IMR-90 (cell line): ENCODE measurements at regions not wholly inside any gene's neighbourhood (a gene's known extent, or its start where the extent isn't known, plus 50 kb on each side); places are given as distances from the start of the nearest gene placed in this dataset.

Experiments
- ATAC-seq: fragments of 200-7000 bp; cut with Tn5 transposase; 2 replicates; pipeline ENCODE4 v1.9.1; 2020; ENCODE audit warnings: low read depth, mild to moderate bottlenecking, moderate library complexity
- BruUV-seq: library from RNA; stranded (reverse); fragments of 400-500 nt; replicated peaks from 2 replicates; lab custom pipeline; 2021; lab: Mats Ljungman, UMichigan
- CTCF ChIA-PET: fragments of 300-600 bp; formaldehyde crosslinking; extraction: SDS; loops from one replicate; lab custom pipeline; 2021; ENCODE audit warnings: antibody characterized with exemption; lab: Yijun Ruan, JAX
- POLR2A ChIA-PET: fragments of 300-600 bp; sonication (Branson Sonifier 250); formaldehyde crosslinking; loops from one replicate; lab custom pipeline; 2022; ENCODE audit warnings: antibody characterized with exemption; ENCODE audit not compliant: unreplicated experiment; lab: Charles Lee
- DNase-seq: peaks from one replicate; pipeline ENCODE4 v3.0.0; 2013
- H2AFZ ChIP-seq: replicated peaks from 2 replicates; pipeline ENCODE3; 2013; ENCODE audit warnings: low read length, mild to moderate bottlenecking; ENCODE audit not compliant: poor library complexity
- H2AK5ac ChIP-seq: 2 replicates; pipeline ENCODE4 v1.6.1; 2013; ENCODE audit warnings: low read depth, low read length, inconsistent platforms
- H2AK9ac ChIP-seq: replicated peaks from 2 replicates; pipeline ENCODE3; 2013; ENCODE audit warnings: mild to moderate bottlenecking, low read depth, low read length, moderate library complexity; ENCODE audit not compliant: poor library complexity
- H2BK120ac ChIP-seq: 2 replicates; pipeline ENCODE4 v1.6.1; 2013; ENCODE audit warnings: low read depth, low read length, inconsistent platforms
- H2BK15ac ChIP-seq: 3 replicates; pipeline ENCODE4 v1.6.1; 2013; ENCODE audit warnings: low read depth, low read length, inconsistent platforms
- H2BK20ac ChIP-seq: 2 replicates; pipeline ENCODE4 v1.6.1; 2013; ENCODE audit warnings: low read depth, mild to moderate bottlenecking, inconsistent platforms, low read length, moderate library complexity
- H2BK5ac ChIP-seq: 2 replicates; pipeline ENCODE4 v1.6.1; 2013; ENCODE audit warnings: mild to moderate bottlenecking, low read depth, low read length, inconsistent platforms; ENCODE audit not compliant: poor library complexity, severe bottlenecking
- H3K14ac ChIP-seq: replicated peaks from 2 replicates; pipeline ENCODE4 v1.6.1; 2013; ENCODE audit warnings: low read depth, low read length, inconsistent platforms
- H3K18ac ChIP-seq: 2 replicates; pipeline ENCODE4 v1.6.1; 2013; ENCODE audit warnings: low read depth, low read length, control low read depth
- H3K23ac ChIP-seq: 2 replicates; pipeline ENCODE4 v1.6.1; 2013; ENCODE audit warnings: low read depth, low read length, inconsistent platforms
- H3K27ac ChIP-seq: 2 replicates; pipeline ENCODE4 v1.5.1; 2013; ENCODE audit warnings: mild to moderate bottlenecking, control low read depth, low read length; ENCODE audit not compliant: insufficient read depth
- H3K27me3 ChIP-seq: 2 replicates; pipeline ENCODE4 v1.6.1; 2013; ENCODE audit warnings: low read length; ENCODE audit not compliant: control insufficient read depth, insufficient read depth
- H3K36me3 ChIP-seq: 2 replicates; pipeline ENCODE4 v1.6.1; 2013; ENCODE audit warnings: low read length, mixed read lengths; ENCODE audit not compliant: control insufficient read depth, insufficient read depth
- H3K4ac ChIP-seq: 2 replicates; pipeline ENCODE4 v1.6.1; 2013; ENCODE audit warnings: low read depth, low read length, inconsistent platforms
- H3K4me1 ChIP-seq: 2 replicates; pipeline ENCODE4 v1.6.1; 2013; ENCODE audit warnings: low read length, mixed read lengths; ENCODE audit not compliant: control insufficient read depth, insufficient read depth
- H3K4me2 ChIP-seq: 2 replicates; pipeline ENCODE4 v1.6.1; 2013; ENCODE audit warnings: low read depth, mild to moderate bottlenecking, control low read depth, low read length, moderate library complexity
- H3K4me3 ChIP-seq: 2 replicates; pipeline ENCODE4 v1.5.1; 2013; ENCODE audit warnings: low read depth, mild to moderate bottlenecking, control low read depth, low read length, moderate library complexity; ENCODE audit not compliant: insufficient read depth
- H3K56ac ChIP-seq: 2 replicates; pipeline ENCODE4 v1.6.1; 2013; ENCODE audit warnings: low read length, inconsistent platforms; ENCODE audit not compliant: insufficient read depth; ENCODE audit errors: extremely low read depth
- H3K79me1 ChIP-seq, 2 experiments: 2 replicates each; pipeline ENCODE4 v1.6.1; 2013; ENCODE audit warnings: low read length in 2 of 2, inconsistent platforms in 1 of 2, low read depth in 1 of 2
- H3K9ac ChIP-seq: 2 replicates; pipeline ENCODE4 v1.6.1; 2013; ENCODE audit warnings: low read depth, low read length, control low read depth
- H3K9me1 ChIP-seq: 2 replicates; pipeline ENCODE4 v1.6.1; 2013; ENCODE audit warnings: low read length, inconsistent platforms; ENCODE audit not compliant: insufficient read depth
- H3K9me3 ChIP-seq: 2 replicates; pipeline ENCODE4 v1.6.1; 2013; ENCODE audit warnings: low read length; ENCODE audit not compliant: control insufficient read depth, insufficient read depth
- H4K20me1 ChIP-seq: 2 replicates; pipeline ENCODE4 v1.6.1; 2013; ENCODE audit warnings: low read length, inconsistent platforms; ENCODE audit not compliant: insufficient read depth
- H4K5ac ChIP-seq: 2 replicates; pipeline ENCODE4 v1.6.1; 2013; ENCODE audit warnings: mild to moderate bottlenecking, low read depth, low read length, control low read depth
- H4K8ac ChIP-seq, 2 experiments: 2 replicates each; pipeline ENCODE4 v1.6.1; 2013; ENCODE audit warnings: low read depth in 2 of 2, low read length in 2 of 2, control low read depth in 1 of 2, inconsistent platforms in 1 of 2
- H4K91ac ChIP-seq: 2 replicates; pipeline ENCODE4 v1.6.1; 2013; ENCODE audit warnings: low read depth, low read length, inconsistent platforms; ENCODE audit not compliant: insufficient read depth
- FOS ChIP-seq: fragments of 150-350 bp; IDR thresholded peaks from 2 replicates; pipeline ENCODE4 v1.6.1; 2016; ENCODE audit warnings: low read depth, low read length
- NFE2L2 ChIP-seq: fragments of 150-350 bp; IDR thresholded peaks from 2 replicates; pipeline ENCODE4 v1.6.1; 2016; ENCODE audit warnings: low read depth, mild to moderate bottlenecking, low read length
- WGBS, 2 experiments: methylation state at CpG; one replicate each; pipeline versions ENCODE4 v1.1.5 to v1.1.7; 2013; ENCODE audit warnings: missing lambda C conversion rate in 2 of 2; ENCODE audit not compliant: insufficient read length in 1 of 2; ENCODE audit errors: extremely low coverage in 2 of 2; 5-methylcytosine and 5-hydroxymethylcytosine counted together
- dilution Hi-C: fragments of 300-500 bp; cut with HindIII; formaldehyde crosslinking; loops from one replicate; pipeline ENCODE4 v1.14.3; 2018; ENCODE audit warnings: low sequenced_read_pairs; ENCODE audit not compliant: unreplicated experiment
- in situ Hi-C: fragments of 300-500 bp; cut with MboI; formaldehyde crosslinking; loops from 3 replicates; pipeline ENCODE4 v1.14.3; 2019; ENCODE audit warnings: low sequenced_read_pairs, inconsistent platforms, mixed read lengths
- intact Hi-C: fragments of 100-400 bp; cut with micrococcal nuclease; formaldehyde crosslinking; loops from 2 replicates; pipeline ENCODE4 v1.10.0; 2022

DNA sequence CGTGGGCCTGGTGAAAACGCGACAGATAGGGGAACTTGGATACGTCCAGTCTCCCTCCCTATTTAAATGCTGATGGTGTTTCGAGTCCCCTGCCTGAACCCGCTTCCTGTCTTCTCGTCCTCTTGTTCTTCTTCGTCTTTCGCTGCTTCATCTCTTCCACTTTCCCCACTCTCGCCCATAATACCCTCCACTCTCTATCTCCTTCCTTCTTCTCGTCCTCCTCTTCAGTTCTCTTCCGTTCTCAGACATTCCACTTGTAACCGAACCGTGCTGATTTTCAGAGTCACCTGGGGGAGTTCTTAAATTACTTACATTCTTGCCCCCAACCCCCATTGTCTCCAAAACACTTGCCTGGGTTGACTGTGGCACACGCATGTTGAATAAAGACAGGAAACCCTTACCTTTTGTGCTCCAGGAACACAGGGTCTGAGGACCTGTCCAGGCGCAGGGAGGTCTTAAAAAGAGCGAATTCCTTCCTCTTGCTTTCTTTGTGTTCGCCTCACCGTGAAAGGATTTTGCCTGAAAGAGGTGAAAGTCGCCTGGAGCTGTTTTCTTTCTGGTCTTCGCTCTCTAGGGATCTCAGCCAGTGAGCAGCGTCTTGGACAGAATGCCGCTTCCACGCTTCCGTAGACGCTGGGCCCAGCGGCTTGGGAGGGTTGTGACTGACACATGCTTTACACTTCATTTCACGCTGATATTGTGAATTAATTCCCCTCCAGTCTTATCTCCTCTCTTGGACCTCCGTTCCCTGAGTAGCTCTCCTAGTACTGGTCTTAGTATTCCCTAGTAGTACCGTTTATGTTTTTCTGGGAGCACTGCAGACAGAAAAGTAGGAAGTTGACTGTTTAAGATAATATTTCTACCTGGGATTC is 184.0 kb downstream of the GPX5 start:
- ATAC-seq: no peak
- DNase-seq: no peak
- no peak overlapping the region for H3K27ac ChIP-seq
- in situ Hi-C loops: no loop called here
- no peak overlapping the region for H3K18ac ChIP-seq
- no peak overlapping the region for H2BK120ac ChIP-seq
- H4K8ac ChIP-seq: no peak overlapping the region
- intact Hi-C loops: no loop called here
- no peak overlapping the region for H3K4ac ChIP-seq
- H3K9me3 ChIP-seq: no peaks in the 10 kb centered on the region; the same call in 1 of the 2 replicates
- no peaks in the 10 kb centered on the region for H4K20me1 ChIP-seq
- H3K9me1 ChIP-seq: no peaks in the 10 kb centered on the region
- no peak overlapping the region for H2BK20ac ChIP-seq
- H3K56ac ChIP-seq: no peak overlapping the region
- H2AFZ ChIP-seq: peak overlapping the region; percentile 64
- no peaks in the 10 kb centered on the region for H3K36me3 ChIP-seq
- H3K4me1 ChIP-seq: no peaks in the 10 kb centered on the region
- no peaks in the 10 kb centered on the region for H3K79me1 ChIP-seq
- POLR2A ChIA-PET: no interaction called here
- no peak overlapping the region for H2AK9ac ChIP-seq
- H3K9ac ChIP-seq: no peak overlapping the region
- CTCF ChIA-PET: no interaction called here
- H4K5ac ChIP-seq: no peak overlapping the region
- H3K4me2 ChIP-seq: peak overlapping the region; percentile 67
- WGBS, 2 experiments: 8% methylated on average over 12 of the region's 30 CpGs; no CpG with 5 or more reads in 1 of the 2 experiments
- H2AK5ac ChIP-seq: no peak overlapping the region
- no peak overlapping the region for H2BK15ac ChIP-seq
- dilution Hi-C loops: no loop called here
- H3K23ac ChIP-seq: no peak overlapping the region
- no peak overlapping the region for H2BK5ac ChIP-seq
- H3K14ac ChIP-seq: no peak overlapping the region
- H3K27me3 ChIP-seq: no peaks in the 10 kb centered on the region
- no TSS peak for BruUV-seq
- H3K4me3 ChIP-seq: peak overlapping the region; percentile 36
- TF ChIP-seq FOS (no peak), NFE2L2 (no peak)
- H4K91ac ChIP-seq: no peak overlapping the region
